Epidermal melanocyte (primary cell): ENCODE measurements at regions not wholly inside any gene's neighbourhood (a gene's known extent, or its start where the extent isn't known, plus 50 kb on each side); places are given as distances from the start of the nearest gene placed in this dataset.
A peak's percentile ranks its signal among the peaks of the same experiment; 100 is the strongest.
"Not testable (repeated sequence)": the region's sequence is repeated elsewhere in the genome, so short reads cannot be mapped to it uniquely, and the experiment has no call there.

Experiments
- DNase-seq: peaks from one replicate; pipeline ENCODE4 v3.0.0; 2011; ENCODE audit warnings: low spot score; ENCODE audit not compliant: insufficient read length

- DNase-seq = no peak
Measured at GRCh38 chr6:134436950-134437349, 119.0 kb upstream of the SGK1 start.

DNA sequence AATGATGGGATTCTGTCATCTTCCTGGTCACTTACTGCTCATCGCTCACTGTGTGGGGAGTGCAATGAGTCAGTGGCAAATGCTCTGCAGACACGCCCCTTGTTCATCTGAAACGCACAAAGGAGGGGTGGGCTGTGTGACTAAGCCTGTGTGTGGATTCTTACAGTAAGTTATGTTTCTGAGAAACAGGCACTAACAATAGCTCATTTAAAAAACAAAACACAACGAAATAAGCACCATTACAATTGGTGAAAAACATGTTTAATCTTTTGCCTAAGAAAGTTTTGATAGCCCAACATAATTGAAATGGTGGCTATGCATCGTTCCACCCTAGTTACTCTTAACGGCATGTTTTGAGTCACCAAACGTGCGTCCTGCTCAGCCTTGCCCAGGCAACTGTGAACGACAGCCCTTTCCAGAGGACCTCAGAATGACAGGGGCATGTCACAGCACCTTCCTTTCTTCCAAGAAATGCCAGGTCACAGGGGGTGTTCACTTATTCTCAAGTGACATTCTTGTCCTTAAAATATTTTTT lies 118.4 kb upstream of the SGK1 start:
- DNase-seq = peak; percentile 49

DNA sequence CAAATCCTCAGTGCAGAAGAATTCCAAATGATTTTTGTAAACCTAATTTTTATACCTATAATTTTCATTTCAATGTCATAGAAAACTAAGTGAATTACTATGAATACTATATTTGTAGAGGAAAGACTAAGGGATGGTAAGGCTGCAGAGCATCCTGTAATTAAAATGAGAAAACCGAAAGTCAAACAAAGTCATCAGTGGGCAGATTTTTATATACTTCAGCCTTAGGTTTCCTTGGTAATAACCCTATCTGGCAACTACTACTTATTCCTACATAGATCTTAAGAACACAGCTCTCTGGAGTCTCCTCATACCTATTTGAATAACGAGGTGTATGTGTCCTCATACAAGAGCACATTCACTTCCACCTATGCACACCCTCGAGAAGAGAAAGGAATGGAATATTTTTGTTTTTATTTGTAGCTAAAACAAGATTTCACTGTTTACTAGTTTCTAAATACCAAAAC lies 117.9 kb upstream of the SGK1 start:
- DNase-seq = no peak

DNA sequence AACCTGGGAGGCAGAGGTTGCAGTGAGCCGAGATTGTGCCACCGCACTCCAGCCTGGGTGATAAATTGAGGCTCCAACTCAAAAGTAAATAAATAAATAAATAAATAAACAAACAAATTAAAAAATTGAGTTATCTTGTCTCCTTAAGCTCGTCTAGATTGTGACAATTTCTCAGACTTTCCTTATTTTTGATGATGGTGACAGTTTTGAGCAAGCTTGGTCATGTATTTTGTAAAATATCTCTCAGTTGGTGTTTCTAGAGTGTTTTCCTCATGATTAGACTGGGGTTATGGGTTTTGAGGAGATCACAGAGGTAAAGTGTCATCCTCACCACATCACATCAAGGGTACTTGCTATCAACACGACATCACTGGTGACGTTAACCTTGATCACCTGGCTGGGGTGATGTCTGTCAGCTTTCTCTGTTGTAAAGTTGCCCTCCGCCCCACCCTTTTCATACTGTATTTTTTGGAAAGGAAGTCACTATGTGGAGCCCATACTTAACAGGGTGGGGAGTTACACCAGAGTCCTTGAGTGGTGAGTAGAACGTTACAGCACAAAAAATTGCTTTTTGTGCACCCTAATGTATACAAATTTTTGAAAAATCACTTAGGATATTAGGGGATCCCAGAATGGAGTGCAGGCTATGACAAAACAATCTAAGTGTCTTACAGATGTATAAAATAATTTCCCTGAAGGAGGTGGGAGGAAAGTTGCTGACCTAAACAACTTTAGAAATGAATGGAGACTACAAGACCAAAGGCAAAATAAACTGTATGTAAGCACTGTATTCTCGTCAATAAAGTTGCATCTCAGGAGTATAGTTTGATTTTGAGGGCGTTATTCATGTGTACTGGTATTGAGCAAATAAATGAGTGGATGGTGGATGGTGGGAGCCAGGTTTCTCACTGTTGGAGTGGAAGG lies 116.4 kb upstream of the SGK1 start:
- no peak for DNase-seq

DNA sequence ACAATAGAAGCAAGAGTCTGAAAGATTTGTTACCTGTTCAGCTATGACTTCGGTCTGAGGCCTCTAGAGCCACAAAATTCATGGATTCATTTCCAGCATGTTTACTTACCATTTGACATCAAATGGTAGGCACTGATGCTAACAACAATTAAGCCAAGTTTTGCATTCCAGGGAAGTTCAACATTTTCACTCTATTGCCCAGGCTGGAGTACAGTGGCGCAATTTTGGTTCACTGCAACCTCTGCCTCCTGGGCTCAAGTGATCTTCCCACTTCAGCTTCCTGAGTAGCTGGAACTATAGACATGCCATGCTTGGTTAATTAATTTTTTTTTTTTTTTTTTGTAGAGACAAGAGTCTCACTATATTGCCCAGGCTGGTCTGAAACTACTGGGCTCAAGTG lies 114.1 kb upstream of the SGK1 start:
- DNase-seq = no peak

GRCh38 chr6:134431421-134431859 lies 113.5 kb upstream of the SGK1 start:
- no peak for DNase-seq

DNA sequence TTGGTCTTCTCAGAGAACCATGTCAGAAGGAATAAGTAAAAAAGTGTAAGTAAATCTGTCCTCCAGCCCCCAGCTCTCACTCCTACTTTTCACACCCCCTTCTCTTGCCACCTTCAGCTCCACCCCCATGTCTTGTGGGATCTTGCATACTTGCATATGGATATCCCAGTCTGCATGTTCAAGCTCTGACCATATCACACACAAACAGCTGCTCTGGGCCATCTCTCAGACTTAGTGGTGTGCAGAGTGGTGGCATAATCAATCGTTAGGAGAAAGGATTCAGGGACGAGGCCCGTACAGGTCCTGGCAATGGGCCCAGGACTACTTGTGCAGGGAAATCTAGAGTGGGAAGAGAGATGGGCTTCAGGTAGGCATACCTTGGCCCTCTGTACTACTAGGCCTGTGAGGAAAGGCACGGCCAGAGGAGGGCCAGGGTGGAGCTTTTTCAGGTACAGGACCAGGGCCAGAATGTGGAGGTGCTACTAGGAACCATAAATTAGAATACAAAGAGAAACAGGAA lies 112.0 kb upstream of the SGK1 start:
- no peak for DNase-seq

- no peak for DNase-seq
Measured at GRCh38 chr6:134427721-134428120, 109.8 kb upstream of the SGK1 start.

GRCh38 chr6:134426623-134427022 lies 108.7 kb upstream of the SGK1 start:
- DNase-seq = no peak

DNA sequence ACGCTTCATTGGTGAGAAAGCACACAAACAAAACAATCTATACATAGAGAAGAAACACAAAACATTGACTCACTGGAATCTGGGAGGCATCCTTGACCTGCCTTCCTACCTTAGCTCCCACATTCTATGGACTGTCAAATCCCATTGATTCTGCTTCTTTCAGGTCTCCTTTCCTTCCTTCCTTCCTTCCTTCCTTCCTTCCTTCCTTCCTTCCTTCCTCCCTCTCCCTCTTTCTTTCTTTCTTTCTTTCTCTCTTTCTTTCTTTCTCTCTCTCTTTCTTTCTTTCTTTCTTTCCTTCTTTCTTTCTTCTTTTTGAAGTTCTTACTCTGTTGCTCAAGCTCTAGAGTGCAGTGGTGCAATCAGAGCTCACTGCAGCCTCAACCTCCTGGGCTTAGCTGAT lies 108.0 kb upstream of the SGK1 start:
- not testable (repeated sequence) for DNase-seq

DNA sequence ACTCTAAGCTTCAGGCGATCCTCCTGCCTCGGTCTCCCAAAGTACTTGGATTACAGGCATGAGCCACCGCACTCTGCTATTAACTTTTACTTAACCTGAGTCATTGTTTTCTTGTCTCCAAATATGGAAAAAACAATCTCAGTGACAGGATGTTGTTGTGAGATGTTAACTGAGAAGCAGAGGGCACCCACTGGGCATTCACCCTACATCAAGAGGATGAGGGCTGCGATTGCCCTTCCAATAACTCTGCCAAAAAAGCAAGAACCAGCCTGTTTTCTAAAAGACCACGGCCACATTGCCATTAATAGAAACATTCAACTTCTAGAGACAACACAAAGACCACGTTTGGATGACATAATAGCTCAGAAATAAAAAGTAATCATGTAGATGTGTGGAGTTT lies 107.6 kb upstream of the SGK1 start:
- DNase-seq = no peak

- no peak for DNase-seq
Measured at GRCh38 chr6:134424798-134425170, 106.9 kb upstream of the SGK1 start.

- DNase-seq = no peak
Measured at GRCh38 chr6:134424165-134424797, 106.4 kb upstream of the SGK1 start.

- peak; percentile 51 for DNase-seq
Measured at GRCh38 chr6:134422426-134423231, 104.7 kb upstream of the SGK1 start.

DNA sequence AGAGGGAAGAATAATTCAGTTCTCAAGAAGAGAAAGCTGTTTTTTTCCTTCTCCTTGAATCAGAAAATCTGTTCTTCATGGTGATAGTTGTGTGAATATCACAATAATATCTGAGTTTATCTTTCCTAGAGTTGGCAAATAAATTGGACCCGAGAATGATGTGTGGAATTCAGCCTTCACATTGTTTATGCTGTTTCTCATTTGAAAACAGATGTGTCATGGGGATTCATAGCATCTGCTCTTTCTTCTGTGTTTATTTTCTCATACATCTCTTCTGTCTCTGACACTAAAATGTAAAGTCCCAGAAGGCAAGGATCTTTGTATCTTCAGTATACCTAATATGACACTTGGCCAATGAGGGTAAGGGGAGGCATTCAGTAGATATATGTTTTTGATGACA lies 103.6 kb upstream of the SGK1 start:
- no peak for DNase-seq

- no peak for DNase-seq
Measured at GRCh38 chr6:134420614-134421181, 102.8 kb upstream of the SGK1 start.

DNA sequence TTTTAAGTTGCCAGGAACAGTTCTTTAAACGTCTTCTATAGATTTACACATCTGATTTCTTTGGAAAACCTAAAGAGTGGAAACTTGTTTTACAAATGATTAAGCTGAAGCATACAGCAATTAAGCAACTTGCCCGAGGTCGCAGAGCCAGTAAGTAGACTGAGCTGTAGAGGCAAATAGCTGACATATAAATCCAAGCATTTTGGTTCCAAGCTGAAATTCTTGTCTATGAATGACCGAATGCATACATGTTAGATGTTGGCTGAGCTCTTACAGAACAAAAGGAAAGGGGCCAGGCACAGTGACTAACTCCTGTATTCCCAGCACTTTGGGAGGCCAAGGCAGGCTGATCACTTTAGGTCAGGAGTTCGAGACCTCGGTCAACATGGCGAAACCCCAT lies 101.8 kb upstream of the SGK1 start:
- no peak for DNase-seq

- no peak for DNase-seq
Measured at GRCh38 chr6:134416418-134417154, 98.7 kb upstream of the SGK1 start.

DNA sequence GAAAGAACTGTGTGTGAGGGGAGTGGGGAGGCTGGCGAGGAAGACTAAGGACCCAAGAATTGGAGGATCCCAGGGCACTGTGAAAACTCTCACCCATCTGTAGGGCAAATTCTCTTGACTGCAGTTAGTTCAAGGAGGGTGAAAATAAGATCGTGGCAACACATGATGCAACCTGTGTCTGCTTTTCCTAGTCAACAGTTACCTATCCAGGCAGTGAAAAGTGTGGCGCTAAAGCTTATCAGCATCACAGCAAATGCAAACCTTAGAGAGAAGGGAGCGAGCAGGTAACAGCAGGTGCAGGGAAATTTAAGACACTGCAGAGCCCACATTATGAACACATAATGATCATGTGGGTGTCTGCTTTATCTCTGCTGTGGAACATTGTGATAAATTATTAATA lies 97.7 kb upstream of the SGK1 start:
- no peak for DNase-seq

DNA sequence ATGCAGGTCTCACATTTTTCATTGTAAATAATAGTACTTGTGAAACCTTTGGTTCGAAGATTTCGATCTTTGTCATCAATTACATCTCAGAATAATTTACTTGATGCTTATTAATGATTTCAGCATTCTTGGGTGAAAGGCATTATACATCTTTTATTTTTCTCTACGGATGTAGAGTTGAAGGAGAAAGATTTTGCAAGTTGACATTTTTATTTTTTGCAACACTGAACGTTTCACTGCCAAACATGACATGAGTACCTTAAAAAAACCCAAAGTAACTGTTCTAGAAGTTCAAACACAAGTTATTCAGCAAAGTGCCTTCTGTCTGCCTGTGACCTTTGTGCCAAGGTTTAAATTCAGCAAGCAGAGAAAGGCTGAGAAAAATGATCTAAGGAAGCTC lies 97.3 kb upstream of the SGK1 start:
- no peak for DNase-seq
